NCI-H345 (cell line): ENCODE measurements at regions not wholly inside any gene's neighbourhood (a gene's known extent, or its start where the extent isn't known, plus 50 kb on each side); places are given as distances from the start of the nearest gene placed in this dataset.

ENCODE experiments used
- DNase-seq: peaks from one replicate; lab custom pipeline; 2025; lab: John Stamatoyannopoulos, UW

- DNase-seq = no peak
Measured at GRCh38 chr5:118687661-118688621, 300.4 kb downstream of the DTWD2 start.

- DNase-seq = no peak
Measured at GRCh38 chr5:118687100-118687499, 301.2 kb downstream of the DTWD2 start.

- DNase-seq = no peak
Measured at GRCh38 chr5:118681655-118682054, 306.7 kb downstream of the DTWD2 start.

GRCh38 chr5:118679264-118679940 is 308.9 kb downstream of the DTWD2 start:
- no peak for DNase-seq

GRCh38 chr5:118678746-118679145 is 309.6 kb downstream of the DTWD2 start:
- no peak for DNase-seq

GRCh38 chr5:118675247-118675646 is 313.1 kb downstream of the DTWD2 start:
- no peak for DNase-seq

- DNase-seq = no peak
Measured at GRCh38 chr5:118657576-118657975, 330.8 kb downstream of the DTWD2 start.

- DNase-seq = no peak
Measured at GRCh38 chr5:118653872-118654271, 334.5 kb downstream of the DTWD2 start.

GRCh38 chr5:118653183-118653582 is 335.2 kb downstream of the DTWD2 start:
- DNase-seq = no peak

GRCh38 chr5:118651002-118651401 is 337.3 kb downstream of the DTWD2 start:
- no peak for DNase-seq

GRCh38 chr5:118647587-118647986 is 340.8 kb downstream of the DTWD2 start:
- no peak for DNase-seq

- no peak for DNase-seq
Measured at GRCh38 chr5:118646917-118647316, 341.4 kb downstream of the DTWD2 start.

- DNase-seq = no peak
Measured at GRCh38 chr5:118637947-118638670, 350.2 kb downstream of the DTWD2 start.

- no peak for DNase-seq
Measured at GRCh38 chr5:118628660-118629354, 359.5 kb downstream of the DTWD2 start.

GRCh38 chr5:118620233-118620632 is 368.1 kb downstream of the DTWD2 start:
- DNase-seq = no peak

GRCh38 chr5:118619823-118620222 is 368.5 kb downstream of the DTWD2 start:
- no peak for DNase-seq

- no peak for DNase-seq
Measured at GRCh38 chr5:118616281-118616680, 372.1 kb downstream of the DTWD2 start.

- DNase-seq = no peak
Measured at GRCh38 chr5:118614731-118615456, 373.5 kb downstream of the DTWD2 start.

GRCh38 chr5:118611332-118611945 is 376.9 kb downstream of the DTWD2 start:
- DNase-seq = no peak

GRCh38 chr5:118606940-118607339 is 381.4 kb downstream of the DTWD2 start:
- no peak for DNase-seq

- no peak for DNase-seq
Measured at GRCh38 chr5:118605761-118606160, 382.6 kb downstream of the DTWD2 start.
